Activated CD8-positive, alpha-beta T cell treated with anti-CD3 and anti-CD28 coated beads for 36 hours (primary cell): ENCODE measurements at regions not wholly inside any gene's neighbourhood (a gene's known extent, or its start where the extent isn't known, plus 50 kb on each side); places are given as distances from the start of the nearest gene placed in this dataset.
A peak's percentile ranks its signal among the peaks of the same experiment; 100 is the strongest.

Experiments
- ATAC-seq: fragments of 200-7000 bp; cut with Tn5 transposase; one replicate; pipeline ENCODE4 v1.10.0; 2021; ENCODE audit warnings: mild to moderate bottlenecking, moderate library complexity
- CTCF ChIA-PET: fragments of 350-600 bp; sonication (Branson Sonifier 250); formaldehyde crosslinking; loops from one replicate; lab custom pipeline; 2021; ENCODE audit warnings: antibody characterized with exemption; lab: Charles Lee
- POLR2A ChIA-PET: fragments of 350-600 bp; sonication (Branson Sonifier 250); formaldehyde crosslinking; loops from one replicate; lab custom pipeline; 2021; ENCODE audit warnings: antibody characterized with exemption; lab: Charles Lee
- DNase-seq: peaks from one replicate; pipeline ENCODE4 v3.0.0-alpha.2; 2020
- H3K27ac Mint-ChIP-seq: one replicate; pipeline ENCODE4 v1.8.0; 2021; ENCODE audit warnings: mild to moderate bottlenecking, mixed read lengths
- H3K27me3 Mint-ChIP-seq: one replicate; pipeline ENCODE4 v1.8.0; 2021; ENCODE audit warnings: mixed read lengths
- H3K36me3 Mint-ChIP-seq: one replicate; pipeline ENCODE4 v1.8.0; 2021; ENCODE audit warnings: low read depth, mixed read lengths
- H3K4me1 Mint-ChIP-seq: one replicate; pipeline ENCODE4 v1.8.0; 2021; ENCODE audit warnings: low read depth, mixed read lengths
- H3K4me3 Mint-ChIP-seq: one replicate; pipeline ENCODE4 v1.8.0; 2021; ENCODE audit warnings: mild to moderate bottlenecking, moderate library complexity, mixed read lengths
- H3K9me3 Mint-ChIP-seq: one replicate; pipeline ENCODE4 v1.8.0; 2021; ENCODE audit warnings: mixed read lengths
- intact Hi-C: fragments of 100-400 bp; cut with micrococcal nuclease; formaldehyde crosslinking; loops from one replicate; pipeline ENCODE4 v1.10.0; 2022
- TF ChIP-seq, protein P1 (sequence below): fragments of 200-600 bp; IDR thresholded peaks from one replicate; pipeline ENCODE4 v1.8.0; 2022; ENCODE audit warnings: antibody characterized with exemption, mild to moderate bottlenecking

DNA sequence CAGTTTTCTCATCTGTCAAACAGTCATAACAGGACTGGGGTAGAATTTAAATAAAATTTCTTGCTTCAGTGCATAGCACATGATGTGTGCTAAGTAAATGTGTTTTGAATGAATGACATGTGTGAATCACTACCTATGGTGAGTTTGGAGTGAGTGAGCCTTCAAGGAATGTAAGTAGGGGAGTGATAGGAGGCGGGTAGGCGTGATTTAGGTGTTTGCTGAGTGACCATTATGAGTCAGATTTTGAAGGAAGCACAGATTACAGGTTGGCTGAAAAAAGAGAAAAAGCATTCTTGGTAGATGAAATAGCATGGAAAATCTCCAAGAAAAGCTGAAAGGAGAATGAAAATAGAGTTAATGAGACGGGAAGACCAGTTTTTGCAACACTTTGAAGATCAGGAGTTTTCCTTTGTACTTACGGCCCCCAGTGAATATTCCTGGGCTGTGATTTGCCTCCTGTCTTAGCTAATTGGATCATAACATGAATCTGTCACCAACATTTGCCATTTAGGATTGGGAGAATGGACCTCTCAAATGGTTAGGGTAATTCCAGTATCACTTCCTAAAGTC lies 136.9 kb upstream of the GATA6 start:
- CTCF ChIA-PET: no interaction called here
- Mint-ChIP-seq H3K27ac (no peak overlapping the region), H3K4me1 (no peaks in the 10 kb centered on the region), H3K9me3 (no peaks in the 10 kb centered on the region), H3K27me3 (peaks cover 4% of the 10 kb centered on the region), H3K36me3 (no peaks in the 10 kb centered on the region), H3K4me3 (no peak overlapping the region)
- TF ChIP-seq, protein P1, sequence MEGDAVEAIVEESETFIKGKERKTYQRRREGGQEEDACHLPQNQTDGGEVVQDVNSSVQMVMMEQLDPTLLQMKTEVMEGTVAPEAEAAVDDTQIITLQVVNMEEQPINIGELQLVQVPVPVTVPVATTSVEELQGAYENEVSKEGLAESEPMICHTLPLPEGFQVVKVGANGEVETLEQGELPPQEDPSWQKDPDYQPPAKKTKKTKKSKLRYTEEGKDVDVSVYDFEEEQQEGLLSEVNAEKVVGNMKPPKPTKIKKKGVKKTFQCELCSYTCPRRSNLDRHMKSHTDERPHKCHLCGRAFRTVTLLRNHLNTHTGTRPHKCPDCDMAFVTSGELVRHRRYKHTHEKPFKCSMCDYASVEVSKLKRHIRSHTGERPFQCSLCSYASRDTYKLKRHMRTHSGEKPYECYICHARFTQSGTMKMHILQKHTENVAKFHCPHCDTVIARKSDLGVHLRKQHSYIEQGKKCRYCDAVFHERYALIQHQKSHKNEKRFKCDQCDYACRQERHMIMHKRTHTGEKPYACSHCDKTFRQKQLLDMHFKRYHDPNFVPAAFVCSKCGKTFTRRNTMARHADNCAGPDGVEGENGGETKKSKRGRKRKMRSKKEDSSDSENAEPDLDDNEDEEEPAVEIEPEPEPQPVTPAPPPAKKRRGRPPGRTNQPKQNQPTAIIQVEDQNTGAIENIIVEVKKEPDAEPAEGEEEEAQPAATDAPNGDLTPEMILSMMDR: no peak
- DNase-seq: no peak
- POLR2A ChIA-PET: no interaction called here
- peak; percentile 24 for ATAC-seq
- intact Hi-C loops: no loop called here

DNA sequence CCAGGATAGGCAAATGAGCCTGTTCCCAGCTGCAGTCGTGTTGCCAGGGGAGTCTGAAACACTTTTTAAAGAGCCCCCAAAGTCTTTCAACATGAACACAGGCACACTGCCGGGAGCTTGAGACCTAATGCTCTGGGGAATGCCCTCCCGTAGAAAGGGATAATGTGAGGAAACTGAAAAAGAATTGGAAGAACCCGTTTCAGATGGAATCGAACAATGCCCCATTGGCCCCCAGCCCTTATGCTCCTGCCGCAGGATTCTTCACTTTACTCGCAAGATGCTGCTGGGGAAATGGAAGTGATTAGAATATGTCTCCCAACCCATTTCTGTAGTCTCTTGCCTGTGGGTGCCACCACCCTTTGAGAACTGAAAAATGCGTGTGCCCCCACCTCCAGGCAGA lies 136.3 kb upstream of the GATA6 start:
- no peaks in the 10 kb centered on the region for H3K36me3 Mint-ChIP-seq
- H3K27me3 Mint-ChIP-seq: peaks cover 4% of the 10 kb centered on the region
- intact Hi-C loops: no loop called here
- CTCF ChIA-PET: no interaction called here
- no peaks in the 10 kb centered on the region for H3K4me1 Mint-ChIP-seq
- H3K27ac Mint-ChIP-seq: no peak overlapping the region
- ATAC-seq: no peak
- TF ChIP-seq, protein P1: no peak
- POLR2A ChIA-PET: no interaction called here
- no peak overlapping the region for H3K4me3 Mint-ChIP-seq
- no peaks in the 10 kb centered on the region for H3K9me3 Mint-ChIP-seq
- no peak for DNase-seq

DNA sequence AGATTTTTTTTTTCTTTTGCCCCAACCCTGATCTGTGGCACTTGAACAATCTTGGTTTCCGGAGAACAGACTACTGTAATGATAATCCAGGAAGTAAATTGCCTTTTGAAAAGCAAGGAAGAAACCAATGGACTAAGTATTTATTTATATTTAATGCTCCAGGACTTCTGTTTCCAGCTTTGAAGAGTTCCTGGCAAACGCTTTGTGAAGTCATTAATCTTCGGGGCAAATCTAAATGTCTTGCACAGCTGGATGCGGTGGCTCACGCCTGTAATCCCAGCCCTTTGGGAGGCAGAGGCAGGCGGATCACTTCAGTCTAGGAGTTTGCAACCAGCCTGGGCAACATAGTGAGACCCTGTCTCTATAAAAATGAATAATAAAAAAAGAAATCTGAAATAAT lies 135.1 kb upstream of the GATA6 start:
- Mint-ChIP-seq H3K9me3 (no peaks in the 10 kb centered on the region), H3K27ac (no peak overlapping the region), H3K36me3 (no peaks in the 10 kb centered on the region), H3K27me3 (peaks cover 4% of the 10 kb centered on the region), H3K4me1 (no peaks in the 10 kb centered on the region), H3K4me3 (no peak overlapping the region)
- intact Hi-C loops: no loop called here
- TF ChIP-seq, protein P1: no peak
- POLR2A ChIA-PET: no interaction called here
- CTCF ChIA-PET: no interaction called here
- DNase-seq (no peak), ATAC-seq (no peak)

DNA sequence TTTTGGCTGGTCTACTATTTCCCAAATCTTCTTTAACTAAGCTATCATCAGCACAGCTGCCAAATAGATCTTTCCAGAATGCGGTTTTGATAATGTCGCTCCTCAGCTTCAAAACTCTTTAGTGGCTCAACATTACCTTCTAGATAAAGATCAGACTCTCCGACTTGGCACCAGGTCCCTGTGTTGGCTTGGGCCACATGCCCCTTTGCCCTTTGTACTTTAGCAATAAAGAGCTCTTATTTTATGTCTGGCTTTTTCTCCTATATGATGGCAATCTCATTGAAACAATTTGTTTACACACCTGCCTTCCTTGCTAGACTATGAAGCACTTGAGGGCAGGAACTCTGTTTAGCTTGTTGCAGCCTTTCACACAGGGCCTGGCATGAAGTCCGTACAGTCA lies 128.9 kb upstream of the GATA6 start:
- POLR2A ChIA-PET: no interaction called here
- no peak overlapping the region for H3K27ac Mint-ChIP-seq
- H3K27me3 Mint-ChIP-seq: peaks cover 3% of the 10 kb centered on the region
- H3K36me3 Mint-ChIP-seq: no peaks in the 10 kb centered on the region
- no peak overlapping the region for H3K4me3 Mint-ChIP-seq
- H3K9me3 Mint-ChIP-seq: no peaks in the 10 kb centered on the region
- H3K4me1 Mint-ChIP-seq: no peaks in the 10 kb centered on the region
- CTCF ChIA-PET: no interaction called here
- ATAC-seq (no peak), DNase-seq (no peak)
- intact Hi-C loops: no loop called here
- TF ChIP-seq, protein P1: no peak

DNA sequence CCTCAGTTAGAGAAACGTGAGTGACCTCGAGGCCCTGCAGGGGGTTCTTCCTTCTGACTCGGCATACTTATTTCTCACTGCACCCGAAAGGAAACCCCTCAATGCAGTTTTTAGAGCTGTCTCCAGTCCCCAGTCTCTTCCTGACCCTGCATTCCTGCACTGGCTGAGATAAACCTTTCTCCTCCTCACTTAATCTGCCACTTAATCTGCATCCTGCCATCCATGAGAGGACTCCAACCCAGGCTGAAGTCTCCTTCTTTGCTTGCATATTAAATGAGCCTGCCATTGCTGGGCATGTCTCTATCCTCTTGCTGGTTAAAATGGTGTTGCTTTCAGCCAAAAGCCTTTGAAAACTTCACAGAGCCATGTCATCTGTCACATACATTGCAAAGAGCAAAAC lies 125.6 kb upstream of the GATA6 start:
- H3K4me1 Mint-ChIP-seq: no peaks in the 10 kb centered on the region
- intact Hi-C loops: no loop called here
- H3K4me3 Mint-ChIP-seq: no peak overlapping the region
- H3K27me3 Mint-ChIP-seq: peaks cover 6% of the 10 kb centered on the region
- POLR2A ChIA-PET: no interaction called here
- CTCF ChIA-PET: no interaction called here
- no peaks in the 10 kb centered on the region for H3K9me3 Mint-ChIP-seq
- ATAC-seq (no peak), DNase-seq (no peak)
- TF ChIP-seq, protein P1: no peak
- no peak overlapping the region for H3K27ac Mint-ChIP-seq
- H3K36me3 Mint-ChIP-seq: no peaks in the 10 kb centered on the region
